HG02623 (cell line): ENCODE measurements at regions not wholly inside any gene's neighbourhood (a gene's known extent, or its start where the extent isn't known, plus 50 kb on each side); places are given as distances from the start of the nearest gene placed in this dataset.
"Not testable (repeated sequence)": the region's sequence is repeated elsewhere in the genome, so short reads cannot be mapped to it uniquely, and the experiment has no call there.

ENCODE experiments used
- ATAC-seq: cut with Tn5 transposase; IDR thresholded peaks from one replicate; pipeline ENCODE4 v1.9.1; 2021; ENCODE audit warnings: moderate library complexity; ENCODE audit not compliant: unreplicated experiment

- ATAC-seq, result no peak
These were observed 261.5 kb upstream of the AGTR2 start for GRCh38 chrX:115909017-115909416.

- no peak for ATAC-seq
These were observed 258.6 kb upstream of the AGTR2 start for GRCh38 chrX:115911967-115912366.

GRCh38 chrX:115912372-115912897 lies 258.1 kb upstream of the AGTR2 start:
- ATAC-seq, result peak; percentile 95

- ATAC-seq, result peak; percentile 35
These were observed 257.0 kb upstream of the AGTR2 start for GRCh38 chrX:115913575-115913974.

- ATAC-seq, result not testable (repeated sequence)
These were observed 254.9 kb upstream of the AGTR2 start for GRCh38 chrX:115915625-115916024.

- ATAC-seq, result no peak
These were observed 241.1 kb upstream of the AGTR2 start for GRCh38 chrX:115929480-115929879.

- ATAC-seq, result no peak
These were observed 234.5 kb upstream of the AGTR2 start for GRCh38 chrX:115936008-115936407.

GRCh38 chrX:115939070-115939469 lies 231.5 kb upstream of the AGTR2 start:
- peak; percentile 34 for ATAC-seq

GRCh38 chrX:115939636-115940160 lies 230.8 kb upstream of the AGTR2 start:
- ATAC-seq, result no peak

GRCh38 chrX:115940348-115940747 lies 230.2 kb upstream of the AGTR2 start:
- peak; percentile 15 for ATAC-seq

GRCh38 chrX:115940888-115941332 lies 229.6 kb upstream of the AGTR2 start:
- ATAC-seq, result peak; percentile 83

GRCh38 chrX:115941388-115941787 lies 229.2 kb upstream of the AGTR2 start:
- no peak for ATAC-seq

GRCh38 chrX:115946059-115946458 lies 224.5 kb upstream of the AGTR2 start:
- no peak for ATAC-seq

GRCh38 chrX:115948018-115948923 lies 222.3 kb upstream of the AGTR2 start:
- ATAC-seq, result no peak

GRCh38 chrX:115949900-115950822 lies 220.4 kb upstream of the AGTR2 start:
- ATAC-seq, result no peak

- ATAC-seq, result no peak
These were observed 218.0 kb upstream of the AGTR2 start for GRCh38 chrX:115952417-115953092.

GRCh38 chrX:115957862-115958490 lies 212.6 kb upstream of the AGTR2 start:
- ATAC-seq, result no peak

- ATAC-seq, result no peak
These were observed 211.7 kb upstream of the AGTR2 start for GRCh38 chrX:115958687-115959359.

- ATAC-seq, result no peak
These were observed 210.0 kb upstream of the AGTR2 start for GRCh38 chrX:115960440-115961084.
